PFSK-1 (cell line): ENCODE measurements at regions not wholly inside any gene's neighbourhood (a gene's known extent, or its start where the extent isn't known, plus 50 kb on each side); places are given as distances from the start of the nearest gene placed in this dataset.

Experiments used
- FOXP2 ChIP-seq: optimal IDR thresholded peaks from 2 replicates; pipeline ENCODE3; 2011; ENCODE audit warnings: borderline replicate concordance, control low read depth, inconsistent platforms; ENCODE audit not compliant: insufficient read depth; ENCODE audit errors: extremely low read length, extremely low read depth
- POLR2AphosphoS5 ChIP-seq: IDR thresholded peaks from 2 replicates; pipeline ENCODE4 v1.6.1; 2012; ENCODE audit warnings: low read depth, mild to moderate bottlenecking, control low read depth, low read length, moderate library complexity
- SIN3A ChIP-seq: IDR thresholded peaks from 2 replicates; pipeline ENCODE4 v1.6.1; 2012; ENCODE audit warnings: mild to moderate bottlenecking, low read length, moderate library complexity, borderline replicate concordance; ENCODE audit not compliant: insufficient read depth
- TAF1 ChIP-seq: IDR thresholded peaks from 2 replicates; pipeline ENCODE4 v1.6.1; 2012; ENCODE audit warnings: low read length, control low read depth, borderline replicate concordance; ENCODE audit not compliant: insufficient read depth
- TF ChIP-seq, protein P1 (sequence below), 2 experiments: IDR thresholded peaks; 2 replicates each; pipeline versions ENCODE4 v1.6.1 to v1.8.0; 2011 to 2012; ENCODE audit warnings: low read depth in 2 of 2, low read length in 2 of 2, control low read depth in 1 of 2, inconsistent platforms in 1 of 2, mild to moderate bottlenecking in 1 of 2, moderate library complexity in 1 of 2; ENCODE audit not compliant: insufficient read depth in 1 of 2

DNA sequence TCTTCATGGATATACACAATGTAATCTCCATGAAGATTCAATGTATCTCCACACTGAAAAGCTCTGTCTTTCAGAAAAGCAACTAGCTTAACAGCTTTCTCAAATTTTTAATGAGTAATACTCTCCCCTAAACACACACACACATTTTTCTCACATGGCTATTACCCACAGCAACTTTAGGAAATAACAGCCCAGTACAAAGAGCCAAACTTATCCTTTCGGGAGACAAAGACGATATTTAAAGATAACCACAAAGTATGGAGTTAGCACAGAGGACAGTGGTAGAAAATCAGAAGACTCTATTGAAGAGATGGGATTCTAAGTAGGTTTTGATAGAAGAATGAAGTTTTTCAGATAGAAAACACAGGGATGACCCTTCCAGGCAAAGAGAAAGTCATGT, 394.9 kb upstream of the TRIB2 start:
- TF ChIP-seq TAF1: no peak
- no peak for TF ChIP-seq FOXP2
- TF ChIP-seq, protein P1, sequence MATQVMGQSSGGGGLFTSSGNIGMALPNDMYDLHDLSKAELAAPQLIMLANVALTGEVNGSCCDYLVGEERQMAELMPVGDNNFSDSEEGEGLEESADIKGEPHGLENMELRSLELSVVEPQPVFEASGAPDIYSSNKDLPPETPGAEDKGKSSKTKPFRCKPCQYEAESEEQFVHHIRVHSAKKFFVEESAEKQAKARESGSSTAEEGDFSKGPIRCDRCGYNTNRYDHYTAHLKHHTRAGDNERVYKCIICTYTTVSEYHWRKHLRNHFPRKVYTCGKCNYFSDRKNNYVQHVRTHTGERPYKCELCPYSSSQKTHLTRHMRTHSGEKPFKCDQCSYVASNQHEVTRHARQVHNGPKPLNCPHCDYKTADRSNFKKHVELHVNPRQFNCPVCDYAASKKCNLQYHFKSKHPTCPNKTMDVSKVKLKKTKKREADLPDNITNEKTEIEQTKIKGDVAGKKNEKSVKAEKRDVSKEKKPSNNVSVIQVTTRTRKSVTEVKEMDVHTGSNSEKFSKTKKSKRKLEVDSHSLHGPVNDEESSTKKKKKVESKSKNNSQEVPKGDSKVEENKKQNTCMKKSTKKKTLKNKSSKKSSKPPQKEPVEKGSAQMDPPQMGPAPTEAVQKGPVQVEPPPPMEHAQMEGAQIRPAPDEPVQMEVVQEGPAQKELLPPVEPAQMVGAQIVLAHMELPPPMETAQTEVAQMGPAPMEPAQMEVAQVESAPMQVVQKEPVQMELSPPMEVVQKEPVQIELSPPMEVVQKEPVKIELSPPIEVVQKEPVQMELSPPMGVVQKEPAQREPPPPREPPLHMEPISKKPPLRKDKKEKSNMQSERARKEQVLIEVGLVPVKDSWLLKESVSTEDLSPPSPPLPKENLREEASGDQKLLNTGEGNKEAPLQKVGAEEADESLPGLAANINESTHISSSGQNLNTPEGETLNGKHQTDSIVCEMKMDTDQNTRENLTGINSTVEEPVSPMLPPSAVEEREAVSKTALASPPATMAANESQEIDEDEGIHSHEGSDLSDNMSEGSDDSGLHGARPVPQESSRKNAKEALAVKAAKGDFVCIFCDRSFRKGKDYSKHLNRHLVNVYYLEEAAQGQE (IDR thresholded peaks at IDR 0.05; ENCODE audit: insufficient read depth in 1 of 2, low read depth in 2 of 2, low read length in 2 of 2): no peak
- TF ChIP-seq POLR2AphosphoS5: no peak
- no peak for TF ChIP-seq SIN3A

- TF ChIP-seq, protein P1 (IDR thresholded peaks at IDR 0.05; ENCODE audit: insufficient read depth in 1 of 2, low read depth in 2 of 2, low read length in 2 of 2): no peak
- TF ChIP-seq TAF1 (no peak), FOXP2 (no peak), POLR2AphosphoS5 (no peak)
Observed at GRCh38 chr2:12325806-12326205, 390.9 kb upstream of the TRIB2 start.

GRCh38 chr2:12326449-12327190, 390.1 kb upstream of the TRIB2 start:
- no peak for TF ChIP-seq POLR2AphosphoS5
- no peak for TF ChIP-seq TAF1
- no peak for TF ChIP-seq SIN3A
- no peak for TF ChIP-seq FOXP2
- TF ChIP-seq, protein P1 (IDR thresholded peaks at IDR 0.05; ENCODE audit: insufficient read depth in 1 of 2, low read depth in 2 of 2, low read length in 2 of 2): no peak

DNA sequence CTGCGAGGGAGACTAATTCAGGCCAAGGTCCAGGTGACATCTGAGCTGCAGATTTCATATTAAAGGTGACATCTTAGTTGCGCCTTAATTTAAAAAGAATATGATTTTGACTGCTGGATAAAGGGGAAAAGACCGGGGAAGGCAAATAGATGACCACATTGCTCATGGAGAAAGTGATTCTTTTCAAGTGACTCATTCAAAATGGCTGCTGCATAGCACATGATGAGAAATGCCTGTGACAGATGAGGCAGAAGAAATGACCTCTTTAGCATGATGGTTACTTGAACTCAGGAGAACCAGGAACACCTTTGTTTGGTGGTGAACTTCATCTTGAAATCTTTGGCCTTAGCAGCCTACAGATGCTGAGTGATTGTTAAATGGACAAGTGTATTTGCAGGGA, 385.8 kb upstream of the TRIB2 start:
- TF ChIP-seq SIN3A: no peak
- TF ChIP-seq TAF1: no peak
- no peak for TF ChIP-seq FOXP2

DNA sequence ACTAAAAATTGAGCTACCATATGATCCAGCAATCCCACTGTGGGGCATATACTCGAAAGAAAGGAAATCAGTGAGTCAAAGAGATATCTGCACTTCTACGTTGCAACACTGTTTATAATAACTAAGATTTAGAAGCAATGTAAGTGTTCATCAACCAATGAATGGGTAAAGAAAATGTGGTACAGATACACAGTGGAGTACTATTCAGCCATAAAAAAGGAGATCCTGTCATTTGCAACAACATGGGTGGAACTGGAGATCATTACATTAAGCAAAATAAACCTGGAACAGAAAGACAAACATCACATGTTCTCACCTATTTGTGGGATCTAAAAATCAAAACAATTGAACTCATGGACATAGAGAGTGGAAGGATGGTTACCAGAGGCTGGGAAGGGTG, 385.0 kb upstream of the TRIB2 start:
- TF ChIP-seq POLR2AphosphoS5 (no peak), FOXP2 (no peak), SIN3A (no peak), TAF1 (no peak)
- TF ChIP-seq, protein P1 (IDR thresholded peaks at IDR 0.05; ENCODE audit: insufficient read depth in 1 of 2, low read depth in 2 of 2, low read length in 2 of 2): no peak
